GM13976 (cell line): ENCODE measurements at regions not wholly inside any gene's neighbourhood (a gene's known extent, or its start where the extent isn't known, plus 50 kb on each side); places are given as distances from the start of the nearest gene placed in this dataset.

Experiments
- DNase-seq: peaks from one replicate; pipeline ENCODE4 v3.0.0; 2012; ENCODE audit warnings: low spot score
- in situ Hi-C: fragments of 300-500 bp; cut with MboI; formaldehyde crosslinking; loops from one replicate; pipeline ENCODE4 v1.12.0; 2022; ENCODE audit warnings: low sequenced_read_pairs, mixed read lengths, inconsistent platforms; ENCODE audit not compliant: unreplicated experiment
- TF ChIP-seq, protein P1 (sequence below): IDR thresholded peaks from 2 replicates; pipeline ENCODE4 v1.5.1; 2012; ENCODE audit warnings: borderline replicate concordance, mild to moderate bottlenecking; ENCODE audit not compliant: insufficient read depth; ENCODE audit errors: extremely low read depth, missing control alignments, control extremely low read depth

DNA sequence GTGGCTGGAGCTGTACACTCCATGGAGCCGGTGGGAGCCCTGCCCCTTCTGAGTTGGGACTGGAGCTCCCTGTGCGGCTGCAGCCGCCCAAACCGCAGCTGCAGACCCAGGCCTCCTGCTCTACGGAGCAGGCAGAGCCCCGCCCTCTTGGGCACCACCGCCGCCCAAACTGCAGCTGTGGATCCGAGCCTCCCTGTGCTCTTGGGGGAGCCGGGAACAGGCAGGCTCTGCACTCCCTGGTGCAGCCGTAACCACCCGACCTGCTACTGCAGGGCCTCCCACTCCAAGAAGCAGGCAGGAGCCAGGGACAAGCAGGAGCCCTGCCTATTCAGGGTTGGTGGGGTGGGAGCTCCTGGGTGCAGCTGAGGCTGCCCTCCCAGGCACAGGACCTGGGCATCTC, 237.5 kb upstream of the ATP6AP2 start:
- in situ Hi-C loops, result no loop called here
- TF ChIP-seq, protein P1, sequence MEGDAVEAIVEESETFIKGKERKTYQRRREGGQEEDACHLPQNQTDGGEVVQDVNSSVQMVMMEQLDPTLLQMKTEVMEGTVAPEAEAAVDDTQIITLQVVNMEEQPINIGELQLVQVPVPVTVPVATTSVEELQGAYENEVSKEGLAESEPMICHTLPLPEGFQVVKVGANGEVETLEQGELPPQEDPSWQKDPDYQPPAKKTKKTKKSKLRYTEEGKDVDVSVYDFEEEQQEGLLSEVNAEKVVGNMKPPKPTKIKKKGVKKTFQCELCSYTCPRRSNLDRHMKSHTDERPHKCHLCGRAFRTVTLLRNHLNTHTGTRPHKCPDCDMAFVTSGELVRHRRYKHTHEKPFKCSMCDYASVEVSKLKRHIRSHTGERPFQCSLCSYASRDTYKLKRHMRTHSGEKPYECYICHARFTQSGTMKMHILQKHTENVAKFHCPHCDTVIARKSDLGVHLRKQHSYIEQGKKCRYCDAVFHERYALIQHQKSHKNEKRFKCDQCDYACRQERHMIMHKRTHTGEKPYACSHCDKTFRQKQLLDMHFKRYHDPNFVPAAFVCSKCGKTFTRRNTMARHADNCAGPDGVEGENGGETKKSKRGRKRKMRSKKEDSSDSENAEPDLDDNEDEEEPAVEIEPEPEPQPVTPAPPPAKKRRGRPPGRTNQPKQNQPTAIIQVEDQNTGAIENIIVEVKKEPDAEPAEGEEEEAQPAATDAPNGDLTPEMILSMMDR, result no peak
- DNase-seq, result no peak

DNA sequence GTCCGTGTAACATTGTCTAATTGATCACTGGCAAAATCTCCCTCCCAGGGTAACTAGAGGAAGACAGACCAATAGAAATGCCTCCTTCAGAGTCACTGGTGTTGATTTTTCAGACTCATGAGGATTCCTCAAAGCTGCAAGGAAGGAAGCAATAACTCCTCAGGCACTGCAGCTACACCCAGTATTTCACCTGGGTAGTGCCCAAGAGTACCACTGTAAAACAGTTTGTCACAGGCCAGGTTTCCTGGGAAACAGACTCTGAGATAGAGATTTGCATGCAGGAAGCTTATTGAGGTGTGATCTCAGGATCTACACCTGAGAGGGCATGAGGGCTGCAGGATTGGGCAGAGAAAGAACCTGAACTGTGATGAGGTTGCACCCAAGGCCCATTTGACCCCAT, 240.7 kb upstream of the ATP6AP2 start:
- in situ Hi-C loops, result no loop called here
- TF ChIP-seq, protein P1, result no peak
- no peak for DNase-seq

DNA sequence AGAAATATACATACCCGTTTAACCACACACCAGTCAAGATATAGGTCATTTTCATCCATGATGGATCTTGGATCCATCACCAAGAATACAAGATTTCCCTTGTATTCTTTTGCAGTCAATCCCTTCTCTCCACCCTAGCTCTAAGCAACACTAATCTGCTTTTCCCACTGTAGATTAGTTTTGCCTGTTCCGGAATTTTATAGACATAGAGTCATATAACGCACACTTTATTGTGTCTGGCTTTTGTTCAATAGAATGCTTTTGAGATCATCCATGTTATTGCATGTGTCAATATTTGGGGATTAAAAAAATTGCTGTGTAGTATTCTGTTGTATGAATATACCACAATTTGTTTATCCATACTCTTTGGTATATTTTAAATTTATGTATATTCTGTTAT, 235.6 kb upstream of the BCOR start:
- TF ChIP-seq, protein P1, result no peak
- in situ Hi-C loops, result no loop called here
- DNase-seq, result no peak

DNA sequence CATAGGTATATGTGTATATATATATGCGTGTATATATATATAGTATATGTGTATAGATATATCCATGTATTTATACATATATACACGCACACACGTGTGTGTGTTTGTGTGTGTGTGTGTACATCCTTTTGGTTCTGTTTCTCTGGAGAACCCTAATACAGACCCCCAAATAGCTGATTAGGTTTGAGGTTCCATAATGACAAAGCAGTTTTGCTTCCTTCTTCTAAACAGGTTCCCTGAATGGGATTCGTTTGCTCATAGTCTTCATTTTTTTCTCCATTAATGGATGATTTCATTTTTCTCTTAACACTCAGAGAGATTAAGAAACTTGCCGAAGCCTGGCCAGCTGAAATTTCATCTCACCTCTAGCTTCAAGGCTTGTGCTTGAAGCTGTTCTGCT, 234.0 kb upstream of the BCOR start:
- TF ChIP-seq, protein P1, result no peak
- in situ Hi-C loops, result no loop called here
- DNase-seq, result no peak

DNA sequence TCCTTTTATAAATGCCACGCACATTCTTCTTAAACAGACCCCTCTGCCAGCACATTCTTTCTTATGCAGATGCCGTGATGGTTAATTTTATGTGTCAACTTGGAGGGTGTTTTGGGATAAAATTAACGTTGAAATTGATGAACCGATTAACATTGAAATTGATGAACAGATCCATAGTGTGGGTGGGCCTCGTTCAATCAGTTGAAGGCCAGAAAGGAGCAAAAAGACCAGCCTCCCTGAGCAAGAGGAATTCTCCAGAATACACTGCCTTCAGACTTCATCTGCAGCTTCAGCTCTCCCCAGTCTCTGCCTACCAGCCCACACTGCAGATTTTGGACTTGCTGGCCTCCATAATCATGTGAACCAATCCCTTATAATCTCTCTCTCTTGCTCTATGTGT, 233.6 kb upstream of the BCOR start:
- DNase-seq, result no peak
- in situ Hi-C loops, result no loop called here
- TF ChIP-seq, protein P1, result no peak

DNA sequence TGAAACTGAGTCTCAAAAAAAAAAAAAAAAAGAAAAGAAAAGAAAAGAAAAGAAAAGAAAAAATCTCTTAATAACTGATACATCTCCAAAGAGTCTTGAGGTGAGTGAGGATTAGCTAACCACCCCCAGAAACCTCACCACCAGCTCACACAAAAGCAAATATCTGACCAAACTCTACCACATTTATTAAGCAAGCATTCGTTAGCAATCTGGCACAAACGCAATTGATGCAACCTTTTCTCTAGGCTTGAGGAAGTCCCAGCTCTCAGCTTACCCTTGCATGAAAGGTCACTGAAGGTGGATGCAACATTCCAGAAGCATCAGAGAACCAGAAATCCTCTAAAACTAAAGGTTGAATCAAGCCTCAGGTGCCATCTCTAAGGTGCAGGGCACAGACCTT, 231.9 kb upstream of the BCOR start:
- TF ChIP-seq, protein P1, result no peak
- DNase-seq, result no peak
- in situ Hi-C loops, result no loop called here

DNA sequence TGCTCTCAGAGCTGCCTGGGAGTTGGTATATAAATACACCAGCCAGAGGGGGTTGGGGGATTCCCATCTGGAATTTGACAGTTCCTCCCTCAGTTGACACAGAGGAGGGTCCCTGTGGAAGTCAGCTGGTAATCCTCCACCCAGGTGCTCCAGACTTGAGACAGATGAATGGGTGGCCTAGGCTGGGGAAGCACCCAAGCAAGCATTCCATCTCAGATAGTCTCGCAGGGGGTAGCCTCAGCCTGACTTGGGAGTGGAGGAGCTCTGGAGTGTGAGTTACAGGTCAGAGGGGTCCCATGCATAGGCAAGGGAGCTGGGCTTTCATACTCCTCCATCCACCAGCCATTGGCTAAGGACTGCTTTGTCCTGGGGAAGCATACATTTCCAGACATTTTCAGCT, 229.3 kb upstream of the BCOR start:
- in situ Hi-C loops, result no loop called here
- TF ChIP-seq, protein P1, result no peak

More for the DNA sequence above, 229.3 kb upstream of the BCOR start:
- DNase-seq, result no peak
